Prostate gland (tissue), 2 donors: ENCODE measurements at regions not wholly inside any gene's neighbourhood (a gene's known extent, or its start where the extent isn't known, plus 50 kb on each side); places are given as distances from the start of the nearest gene placed in this dataset.

Experiments
- CTCF ChIP-seq, 4 experiments: fragments of 200-600 bp in 2 of 4; fragments of 450-650 bp in 2 of 4; sonication (generic) in 2 of 4; IDR thresholded peaks; 1 replicate in 3 of 4; 2 replicates in 1 of 4; pipeline ENCODE4 v1.5.1; 2016 to 2019; ENCODE audit warnings: antibody characterized with exemption in 4 of 4, mild to moderate bottlenecking in 2 of 4, moderate library complexity in 2 of 4
- POLR2A ChIP-seq: fragments of 450-650 bp; IDR thresholded peaks from one replicate; pipeline ENCODE4 v1.6.1; 2016; ENCODE audit warnings: antibody characterized with exemption, mild to moderate bottlenecking
- POLR2AphosphoS5 ChIP-seq: sonication (generic); formaldehyde crosslinking; IDR thresholded peaks from one replicate; pipeline ENCODE4 v1.6.1; 2017; ENCODE audit warnings: antibody characterized with exemption

- TF ChIP-seq CTCF (IDR thresholded peaks at IDR 0.05) (no peak), POLR2AphosphoS5 (no peak), POLR2A (no peak)
These were observed 88.6 kb downstream of the ADAMTS1 start for GRCh38 chr21:26756491-26757159.
